ENCODE measurements at regions not wholly inside any gene's neighbourhood (a gene's known extent, or its start where the extent isn't known, plus 50 kb on each side); places are given as distances from the start of the nearest gene placed in this dataset.
"Not testable (repeated sequence)": the region's sequence is repeated elsewhere in the genome, so short reads cannot be mapped to it uniquely, and the experiment has no call there.

- peak; percentile 53 for DNase-seq (ENCODE audit: low read depth)
- CTCF ChIA-PET: interaction anchor here (0.7 kb wide), 1 partner anchor 43 kb away, joined by 4 read pairs; no protein-coding TSS in a partner anchor
- H3K27me3 ChIP-seq (ENCODE audit: control insufficient read depth, insufficient read depth, low read length): no peaks in the 10 kb centered on the region
- TF ChIP-seq, protein P1, sequence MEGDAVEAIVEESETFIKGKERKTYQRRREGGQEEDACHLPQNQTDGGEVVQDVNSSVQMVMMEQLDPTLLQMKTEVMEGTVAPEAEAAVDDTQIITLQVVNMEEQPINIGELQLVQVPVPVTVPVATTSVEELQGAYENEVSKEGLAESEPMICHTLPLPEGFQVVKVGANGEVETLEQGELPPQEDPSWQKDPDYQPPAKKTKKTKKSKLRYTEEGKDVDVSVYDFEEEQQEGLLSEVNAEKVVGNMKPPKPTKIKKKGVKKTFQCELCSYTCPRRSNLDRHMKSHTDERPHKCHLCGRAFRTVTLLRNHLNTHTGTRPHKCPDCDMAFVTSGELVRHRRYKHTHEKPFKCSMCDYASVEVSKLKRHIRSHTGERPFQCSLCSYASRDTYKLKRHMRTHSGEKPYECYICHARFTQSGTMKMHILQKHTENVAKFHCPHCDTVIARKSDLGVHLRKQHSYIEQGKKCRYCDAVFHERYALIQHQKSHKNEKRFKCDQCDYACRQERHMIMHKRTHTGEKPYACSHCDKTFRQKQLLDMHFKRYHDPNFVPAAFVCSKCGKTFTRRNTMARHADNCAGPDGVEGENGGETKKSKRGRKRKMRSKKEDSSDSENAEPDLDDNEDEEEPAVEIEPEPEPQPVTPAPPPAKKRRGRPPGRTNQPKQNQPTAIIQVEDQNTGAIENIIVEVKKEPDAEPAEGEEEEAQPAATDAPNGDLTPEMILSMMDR (IDR thresholded peaks at IDR 0.05; ENCODE audit: insufficient read depth, low read depth, low read length): no peak
- H3K36me3 ChIP-seq (ENCODE audit: control insufficient read depth, insufficient read depth, low read length): no peaks in the 10 kb centered on the region
- H3K4me3 ChIP-seq (ENCODE audit: low read depth, low read length): no peak overlapping the region
- POLR2A ChIA-PET: no interaction called here
Measured at GRCh38 chr14:88983755-88984154, 159.3 kb downstream of the TTC8 start.

- ChIA-PET POLR2A (no interaction called here), CTCF (no interaction called here)
- no peak for DNase-seq (ENCODE audit: low read depth)
- H3K4me3 ChIP-seq (ENCODE audit: low read depth, low read length): no peak overlapping the region
- no peaks in the 10 kb centered on the region for H3K27me3 ChIP-seq (ENCODE audit: control insufficient read depth, insufficient read depth, low read length)
- TF ChIP-seq, protein P1 (IDR thresholded peaks at IDR 0.05; ENCODE audit: insufficient read depth, low read depth, low read length): no peak
- no peaks in the 10 kb centered on the region for H3K36me3 ChIP-seq (ENCODE audit: control insufficient read depth, insufficient read depth, low read length)
Measured at GRCh38 chr14:88985654-88986053, 161.2 kb downstream of the TTC8 start.

- CTCF ChIA-PET: no interaction called here
- no peak for DNase-seq (ENCODE audit: low read depth)
- POLR2A ChIA-PET: no interaction called here
- TF ChIP-seq, protein P1 (IDR thresholded peaks at IDR 0.05; ENCODE audit: insufficient read depth, low read depth, low read length): no peak
- H3K36me3 ChIP-seq (ENCODE audit: control insufficient read depth, insufficient read depth, low read length): no peaks in the 10 kb centered on the region
- H3K27me3 ChIP-seq (ENCODE audit: control insufficient read depth, insufficient read depth, low read length): no peaks in the 10 kb centered on the region
- no peak overlapping the region for H3K4me3 ChIP-seq (ENCODE audit: low read depth, low read length)
Measured at GRCh38 chr14:88986146-88986841, 161.8 kb downstream of the TTC8 start.

- DNase-seq (ENCODE audit: low read depth); H3K27me3 ChIP-seq (ENCODE audit: control insufficient read depth, insufficient read depth, low read length); H3K4me3 ChIP-seq (ENCODE audit: low read depth, low read length); CTCF ChIA-PET; H3K36me3 ChIP-seq (ENCODE audit: control insufficient read depth, insufficient read depth, low read length); POLR2A ChIA-PET: not testable (repeated sequence)
Measured at GRCh38 chr14:88986908-88987307, 162.5 kb downstream of the TTC8 start.

GRCh38 chr14:88987516-88987915 is 163.1 kb downstream of the TTC8 start:
- Histone ChIP-seq H3K36me3 (ENCODE audit: control insufficient read depth, insufficient read depth, low read length) (no peaks in the 10 kb centered on the region), H3K27me3 (ENCODE audit: control insufficient read depth, insufficient read depth, low read length) (no peaks in the 10 kb centered on the region), H3K4me3 (ENCODE audit: low read depth, low read length) (no peak overlapping the region)
- no peak for DNase-seq (ENCODE audit: low read depth)
- ChIA-PET CTCF (no interaction called here), POLR2A (no interaction called here)
- TF ChIP-seq, protein P1 (IDR thresholded peaks at IDR 0.05; ENCODE audit: insufficient read depth, low read depth, low read length): no peak

- Histone ChIP-seq H3K27me3 (ENCODE audit: control insufficient read depth, insufficient read depth, low read length) (no peaks in the 10 kb centered on the region), H3K4me3 (ENCODE audit: low read depth, low read length) (no peak overlapping the region), H3K36me3 (ENCODE audit: control insufficient read depth, insufficient read depth, low read length) (no peaks in the 10 kb centered on the region)
- TF ChIP-seq, protein P1 (IDR thresholded peaks at IDR 0.05; ENCODE audit: insufficient read depth, low read depth, low read length): no peak
- POLR2A ChIA-PET: no interaction called here
- CTCF ChIA-PET: no interaction called here
- DNase-seq (ENCODE audit: low read depth): no peak
Measured at GRCh38 chr14:88989911-88990310, 165.5 kb downstream of the TTC8 start.

Measured in BJ (cell line).